HG03039 (cell line): ENCODE measurements at regions not wholly inside any gene's neighbourhood (a gene's known extent, or its start where the extent isn't known, plus 50 kb on each side); places are given as distances from the start of the nearest gene placed in this dataset.

Experiments used
- ATAC-seq: cut with Tn5 transposase; IDR thresholded peaks from one replicate; pipeline ENCODE4 v1.9.1; 2021; ENCODE audit warnings: mild to moderate bottlenecking, moderate library complexity; ENCODE audit not compliant: unreplicated experiment

DNA sequence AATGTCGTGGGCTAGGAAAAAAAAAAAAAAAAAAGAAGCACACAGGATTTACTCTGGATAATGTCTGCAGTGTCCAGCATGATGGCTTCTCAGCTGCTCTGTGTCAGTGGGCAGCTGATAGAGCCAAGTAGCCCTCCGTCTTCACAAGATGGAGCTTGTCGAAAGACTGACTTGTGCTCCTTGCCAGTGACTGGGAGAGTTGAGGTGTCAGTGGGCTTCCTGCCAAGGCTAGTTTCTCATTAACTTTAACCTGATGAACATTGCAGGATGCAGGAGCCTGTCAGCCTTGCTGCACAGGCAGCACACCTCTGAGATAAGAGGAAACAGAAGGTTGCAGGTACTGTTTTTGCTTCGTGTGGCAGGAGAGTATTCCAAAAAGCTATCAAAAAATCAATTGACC, 171.4 kb upstream of the SGCD start:
- no peak for ATAC-seq

DNA sequence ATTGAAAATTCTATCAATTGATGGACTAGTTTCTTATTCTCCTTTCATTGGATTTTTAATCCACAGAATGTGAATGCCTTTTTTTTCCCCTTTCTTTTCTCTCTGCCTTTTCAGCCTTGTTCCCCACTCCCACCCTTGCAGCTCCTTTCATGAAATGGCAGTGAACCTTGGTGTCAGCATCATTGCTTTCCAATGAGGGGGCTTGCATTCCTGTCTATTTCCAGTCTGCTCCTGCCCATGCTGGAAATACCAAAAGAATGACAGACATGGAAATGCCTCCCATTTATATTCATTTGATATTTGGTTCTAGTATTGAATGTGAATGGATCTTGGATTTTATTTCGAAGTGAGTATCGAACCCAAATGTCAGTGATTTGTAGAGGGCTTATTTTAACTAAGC, 162.7 kb upstream of the SGCD start:
- ATAC-seq = no peak

DNA sequence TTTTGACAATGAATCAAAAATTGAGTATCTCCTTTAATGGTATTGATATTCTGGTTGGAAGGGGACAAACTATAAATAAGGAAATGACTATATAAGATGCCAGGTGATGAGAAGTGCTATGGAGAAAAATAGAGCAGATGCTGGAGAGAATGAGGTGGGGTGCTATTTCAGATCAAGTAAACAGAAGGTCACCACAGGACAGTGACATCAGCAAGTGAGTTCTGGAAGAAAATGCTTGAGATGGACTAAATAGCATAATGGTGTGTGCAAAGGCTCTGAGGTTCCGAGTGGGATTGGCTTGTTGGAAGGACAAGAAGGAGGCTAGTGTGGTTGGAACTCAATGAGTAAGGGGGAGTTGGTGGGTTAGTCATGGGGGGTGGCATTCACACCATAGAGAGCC, 157.5 kb upstream of the SGCD start:
- no peak for ATAC-seq

DNA sequence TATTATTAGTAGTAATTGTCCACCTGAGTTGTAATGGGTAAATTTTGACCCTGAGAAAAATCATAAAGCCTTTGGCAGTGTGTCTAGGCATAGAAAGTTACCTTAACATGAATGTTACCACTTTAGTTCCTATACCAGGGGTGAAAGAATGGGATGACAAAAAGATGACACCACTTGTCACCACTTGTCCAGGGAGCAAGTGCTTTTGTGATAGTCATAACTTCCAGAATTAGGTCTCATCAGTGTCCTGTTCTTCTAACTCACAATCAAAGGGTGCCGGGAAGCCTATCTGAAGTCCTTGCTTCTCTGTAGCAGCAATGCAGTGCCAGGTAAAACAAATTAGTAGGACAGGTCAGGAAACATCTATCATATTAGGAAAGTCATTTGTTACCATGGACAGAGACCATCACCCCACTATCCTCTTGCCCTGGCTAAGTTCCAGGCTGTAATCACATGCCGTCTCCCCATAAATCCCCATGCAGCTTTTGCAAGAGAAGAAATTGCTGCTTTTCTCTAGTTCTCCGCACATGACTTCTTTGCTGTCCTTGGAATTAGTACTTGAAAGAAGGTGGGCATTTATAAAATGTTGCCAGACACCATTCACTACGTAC, 156.5 kb upstream of the SGCD start:
- ATAC-seq = no peak

DNA sequence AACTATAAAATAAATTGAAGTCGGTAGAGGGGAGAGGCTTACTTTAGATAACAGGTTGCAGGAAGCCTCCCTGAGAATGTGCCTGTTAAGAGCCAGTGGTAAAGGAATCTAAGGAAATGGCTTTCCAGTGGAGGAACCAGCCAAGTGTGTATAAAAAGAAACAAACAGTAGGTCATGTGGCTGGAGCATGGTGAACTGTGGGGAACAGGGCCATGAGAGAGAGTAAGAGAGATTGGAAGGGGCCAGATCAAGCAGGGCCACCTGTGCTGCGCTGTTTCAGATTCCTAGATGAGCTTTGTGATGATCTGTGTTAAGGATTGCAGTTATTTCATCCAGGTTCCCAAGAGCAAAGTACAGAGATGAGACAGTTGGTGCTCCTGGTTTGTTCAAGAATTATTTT, 152.7 kb upstream of the SGCD start:
- no peak for ATAC-seq

DNA sequence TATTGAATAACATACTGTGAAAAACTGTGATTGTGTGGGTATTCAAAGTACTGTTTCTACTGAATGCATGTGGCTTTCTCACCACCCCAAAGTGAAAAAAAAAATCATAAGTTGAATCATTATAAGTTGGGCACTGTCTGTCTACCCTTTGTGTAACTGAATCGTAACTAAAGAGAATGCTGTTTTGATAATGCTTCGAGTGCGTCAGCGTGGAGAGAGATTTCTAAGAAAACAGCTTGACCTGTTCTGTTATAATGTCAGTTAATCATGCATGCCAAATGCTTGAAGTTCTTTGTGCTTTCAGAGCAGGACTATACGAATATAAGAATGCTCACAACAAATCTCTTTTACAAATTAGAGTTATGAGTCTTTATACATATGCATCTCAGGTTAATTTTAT, 148.8 kb upstream of the SGCD start:
- ATAC-seq = no peak

DNA sequence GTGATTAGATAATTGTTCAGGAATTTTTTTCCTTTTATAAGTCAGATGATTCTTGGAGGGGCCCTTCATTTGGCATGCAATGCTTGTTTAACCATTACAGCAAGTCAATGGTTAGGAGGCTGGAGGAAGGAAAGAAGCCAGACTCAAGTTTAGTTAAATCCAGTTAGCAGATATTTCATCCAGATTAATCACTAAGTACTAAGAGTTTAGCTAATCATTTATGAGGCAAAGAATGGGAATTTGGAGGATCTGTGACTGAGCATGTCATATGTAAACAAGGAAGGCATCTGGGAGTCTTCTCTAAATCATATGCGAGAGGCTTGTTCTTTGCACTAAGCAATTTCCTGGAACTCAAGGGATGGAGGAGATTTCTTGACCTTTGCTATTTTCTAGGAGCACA, 145.3 kb upstream of the SGCD start:
- no peak for ATAC-seq

DNA sequence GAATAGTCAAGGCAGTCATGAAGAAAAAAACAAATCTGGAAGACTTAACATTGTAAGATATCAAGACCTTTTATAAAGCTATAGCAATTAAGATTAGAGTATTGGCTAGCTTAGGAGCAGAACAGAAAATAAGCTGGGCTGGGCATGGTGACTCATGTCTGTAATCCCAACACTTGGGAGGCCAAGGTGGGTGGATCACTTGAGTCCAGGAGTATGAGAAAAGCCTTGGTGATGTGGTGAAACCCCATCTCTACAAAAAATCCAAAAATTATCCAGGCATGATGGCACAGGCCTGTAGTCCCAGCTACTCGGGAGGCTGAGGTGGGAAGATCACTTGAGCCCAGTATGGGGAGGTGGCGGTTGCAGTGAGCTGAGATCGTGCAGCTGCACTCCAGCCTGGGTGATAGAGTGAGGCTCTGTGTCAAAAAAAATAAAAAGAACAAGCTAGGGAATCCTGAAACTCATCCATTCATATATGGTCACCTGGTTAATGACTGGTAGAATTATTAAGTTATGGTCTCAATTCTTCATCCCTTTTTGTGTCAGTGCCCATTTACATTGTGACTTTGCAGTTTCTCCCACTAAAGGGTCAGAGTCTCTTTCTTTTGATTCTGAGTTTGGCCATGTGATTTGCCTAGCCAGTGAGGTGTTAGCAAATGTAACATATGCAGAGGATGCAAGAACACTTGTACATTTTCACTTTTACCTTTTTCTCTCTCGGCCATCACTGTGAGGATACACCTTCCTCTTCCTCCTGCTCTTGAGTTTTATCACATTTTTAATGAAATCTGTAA, 144.6 kb upstream of the SGCD start:
- no peak for ATAC-seq

DNA sequence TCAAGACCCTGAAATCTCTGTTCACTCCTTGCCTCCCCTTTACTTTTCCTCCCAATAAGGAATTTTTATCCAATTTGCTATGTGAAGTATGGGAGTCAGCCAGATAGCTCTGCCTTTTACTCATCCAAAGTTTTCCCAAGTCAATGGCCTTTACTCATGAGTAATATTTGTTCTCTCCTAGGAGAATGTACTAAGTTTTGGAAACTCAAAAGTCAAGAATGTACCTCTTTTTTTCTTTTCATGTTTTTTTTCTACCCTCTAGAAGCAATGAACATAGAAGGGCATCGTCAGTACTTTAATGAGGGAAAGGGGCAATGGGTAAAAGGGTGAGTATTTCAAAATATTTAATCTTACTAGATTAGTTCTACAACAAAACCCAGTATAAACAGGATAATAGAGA, 140.2 kb upstream of the SGCD start:
- no peak for ATAC-seq

DNA sequence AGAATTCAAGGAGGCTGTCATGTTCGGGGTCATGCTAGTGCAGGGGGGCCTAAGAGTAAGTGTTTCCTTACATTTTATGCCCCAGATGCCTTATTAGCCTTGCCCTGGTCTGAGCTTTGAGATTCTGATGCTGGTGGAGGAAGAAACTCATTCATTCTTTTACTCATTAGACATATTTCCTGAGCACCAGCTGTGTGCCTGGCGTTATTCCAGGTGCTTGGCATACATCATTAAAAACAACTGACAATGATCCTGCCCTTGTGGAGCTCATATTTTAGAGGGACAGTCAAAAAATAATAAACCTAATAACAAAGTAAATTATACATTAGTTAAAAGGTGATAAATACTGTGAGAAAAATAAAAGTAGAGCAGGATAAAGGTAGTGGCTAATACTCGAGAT, 138.9 kb upstream of the SGCD start:
- no peak for ATAC-seq

DNA sequence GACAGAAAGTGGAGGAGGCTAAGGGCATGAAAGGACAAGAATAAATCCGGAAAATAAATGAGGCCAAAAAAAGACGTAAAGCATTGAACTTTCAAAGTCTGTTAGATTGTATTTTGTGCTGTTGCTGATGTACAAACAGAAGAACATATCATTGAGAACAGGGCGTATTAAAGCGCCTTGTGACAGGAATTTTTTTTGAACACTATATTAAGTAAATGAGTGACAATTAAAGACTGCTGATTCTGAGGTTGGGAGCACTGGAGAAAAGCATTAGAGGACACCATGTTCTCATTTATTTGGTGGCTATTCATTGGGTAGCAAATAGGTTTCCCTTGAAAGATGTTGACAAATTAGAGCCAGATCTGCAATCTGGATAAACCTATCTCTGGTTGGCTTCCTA, 137.3 kb upstream of the SGCD start:
- ATAC-seq = no peak

DNA sequence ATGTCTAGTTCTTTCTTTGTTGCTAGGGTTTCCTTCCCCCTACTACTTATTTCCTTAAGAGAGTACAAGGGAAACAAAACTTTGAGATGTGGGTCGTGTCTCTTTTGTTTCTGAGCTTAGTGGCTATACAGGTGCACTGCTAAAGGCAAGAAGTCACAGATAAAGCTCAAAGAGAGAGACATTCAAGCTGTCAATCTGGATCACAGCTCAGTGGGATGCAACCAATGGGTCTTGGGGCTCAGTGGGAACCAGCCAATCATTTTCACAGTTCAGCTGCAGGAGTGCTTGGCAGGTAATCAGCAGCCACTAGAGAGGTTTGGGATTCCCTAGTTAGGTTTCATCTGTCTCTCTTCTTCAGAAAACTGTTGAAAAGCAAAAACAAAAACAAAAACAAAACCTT, 135.4 kb upstream of the SGCD start:
- ATAC-seq = no peak

DNA sequence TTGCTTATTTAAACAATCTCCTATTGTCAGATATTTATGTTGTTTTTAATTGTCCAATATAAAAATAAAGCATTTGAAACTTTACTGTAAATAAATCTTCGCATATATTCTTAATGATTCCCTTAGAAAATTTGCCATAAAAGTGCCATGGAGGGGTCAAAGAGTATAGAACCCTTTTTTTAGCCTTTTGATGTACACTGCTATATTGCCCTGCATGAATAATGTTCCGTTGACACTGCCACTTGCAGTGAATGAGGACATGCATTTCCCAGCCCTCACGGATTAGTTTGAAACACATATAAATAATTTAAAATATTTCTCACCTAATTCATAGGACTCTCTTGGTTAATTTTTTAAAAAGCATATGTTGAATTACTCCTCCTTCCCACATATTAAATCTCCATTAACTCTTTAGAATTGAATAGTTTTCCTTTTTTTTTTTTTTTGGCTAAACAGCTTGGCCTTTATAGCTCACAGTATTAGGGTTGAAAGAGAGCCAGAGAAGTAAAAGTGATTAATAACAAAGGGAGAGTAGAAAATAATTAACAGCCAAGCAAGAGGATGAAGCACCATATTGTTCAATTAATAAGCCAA, 129.8 kb upstream of the SGCD start:
- ATAC-seq = no peak

DNA sequence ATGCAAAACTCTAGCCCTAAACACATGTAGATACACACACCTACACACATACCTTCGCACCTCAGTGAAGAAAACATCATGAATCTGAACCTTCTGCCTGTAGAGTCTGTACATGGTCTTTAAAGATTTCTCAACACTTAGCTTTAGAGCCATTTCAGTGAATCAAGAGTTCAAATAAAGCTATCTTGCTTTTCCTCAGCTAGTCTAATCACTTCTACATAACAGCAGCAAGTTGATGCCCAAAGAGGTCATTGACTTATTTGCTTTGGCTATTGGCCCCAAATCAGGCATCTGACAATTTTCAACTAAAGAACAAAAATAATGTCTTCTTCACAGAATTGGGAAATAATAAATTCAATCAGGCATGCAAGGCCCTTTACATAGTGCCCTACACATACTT, 127.9 kb upstream of the SGCD start:
- ATAC-seq = no peak

DNA sequence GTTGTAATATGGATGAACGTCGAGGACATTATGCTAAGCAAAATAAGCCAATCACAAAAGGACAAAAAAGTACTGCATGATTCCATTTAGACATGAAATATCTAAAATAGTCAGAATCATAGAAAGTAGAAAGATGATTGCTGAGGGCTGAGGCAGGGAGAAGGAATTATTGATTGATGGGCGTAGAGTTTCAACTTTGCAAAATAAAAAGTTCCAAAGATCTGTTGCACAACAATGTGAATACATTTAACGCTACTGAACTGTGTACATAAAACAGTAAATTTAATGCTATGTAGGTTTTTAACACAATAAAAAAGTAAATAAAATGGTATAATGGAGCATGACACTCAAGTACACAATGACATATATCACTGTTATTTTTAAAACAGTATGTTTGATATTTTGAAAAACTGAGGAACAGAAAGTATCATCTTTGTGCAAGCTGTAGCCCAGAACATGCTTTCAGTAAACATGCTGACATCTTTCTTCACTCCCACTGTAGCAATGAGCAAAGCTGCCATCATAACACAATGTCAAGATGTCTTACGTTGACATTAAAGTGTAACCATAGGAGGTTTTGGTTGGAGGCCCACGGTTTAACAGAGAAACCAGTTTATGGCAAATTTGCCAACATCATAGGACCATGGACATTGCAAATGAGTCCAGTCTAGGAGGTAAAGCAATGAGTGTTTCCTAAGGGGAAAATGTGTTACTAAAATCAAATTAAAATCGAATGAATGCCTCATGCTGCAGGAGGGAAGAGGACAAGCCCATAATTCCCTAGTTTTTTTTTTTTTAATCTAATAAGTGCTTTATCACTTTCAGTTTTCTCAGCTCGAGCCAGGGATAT, 125.8 kb upstream of the SGCD start:
- ATAC-seq = no peak

DNA sequence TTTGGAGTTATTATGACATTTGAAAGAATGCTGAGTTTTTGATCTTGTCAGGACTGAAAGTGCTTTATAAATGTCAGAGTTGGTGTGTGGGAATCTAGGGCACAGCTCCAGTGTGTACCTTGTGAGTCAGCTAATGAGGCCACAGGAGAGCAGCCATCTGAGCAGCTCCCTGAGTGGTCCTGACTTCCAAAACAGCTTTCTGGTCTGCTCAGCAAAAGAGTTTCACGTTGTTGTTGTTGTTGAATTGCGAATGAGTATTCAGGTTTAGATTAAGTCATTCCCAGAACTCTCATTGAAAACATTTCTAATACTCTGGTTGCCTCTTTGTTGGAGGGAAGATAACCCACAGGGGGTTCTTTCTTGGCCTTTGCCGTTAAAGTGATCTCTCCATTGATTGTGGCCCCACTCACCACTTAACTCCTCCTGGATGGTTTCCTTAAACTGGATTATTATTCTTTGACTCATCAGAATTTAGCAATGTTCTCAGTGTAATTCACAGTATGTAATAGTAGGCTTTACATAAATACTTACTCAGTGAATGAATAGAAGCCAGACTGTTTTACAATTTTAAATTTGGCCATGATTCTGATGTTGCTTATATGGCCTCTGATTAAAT, 125.1 kb upstream of the SGCD start:
- no peak for ATAC-seq

DNA sequence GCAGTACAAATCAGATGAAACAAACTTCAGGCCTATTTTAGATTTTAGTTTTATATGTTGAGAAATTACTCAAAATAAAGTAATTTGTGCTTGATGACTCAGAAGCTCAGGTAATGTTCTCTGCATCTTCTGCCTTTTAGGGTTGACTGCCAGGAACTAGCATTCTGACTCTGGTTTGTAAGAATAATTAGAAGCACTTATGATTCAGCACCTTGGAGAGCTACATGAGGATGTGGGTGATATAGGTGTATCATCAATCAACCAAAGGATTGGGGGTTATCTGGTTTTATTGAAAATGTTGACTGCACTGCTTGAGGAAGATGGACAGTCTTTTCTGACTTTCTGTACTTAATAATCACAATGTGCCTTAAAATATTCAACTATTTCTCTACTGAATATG, 118.7 kb upstream of the SGCD start:
- no peak for ATAC-seq

DNA sequence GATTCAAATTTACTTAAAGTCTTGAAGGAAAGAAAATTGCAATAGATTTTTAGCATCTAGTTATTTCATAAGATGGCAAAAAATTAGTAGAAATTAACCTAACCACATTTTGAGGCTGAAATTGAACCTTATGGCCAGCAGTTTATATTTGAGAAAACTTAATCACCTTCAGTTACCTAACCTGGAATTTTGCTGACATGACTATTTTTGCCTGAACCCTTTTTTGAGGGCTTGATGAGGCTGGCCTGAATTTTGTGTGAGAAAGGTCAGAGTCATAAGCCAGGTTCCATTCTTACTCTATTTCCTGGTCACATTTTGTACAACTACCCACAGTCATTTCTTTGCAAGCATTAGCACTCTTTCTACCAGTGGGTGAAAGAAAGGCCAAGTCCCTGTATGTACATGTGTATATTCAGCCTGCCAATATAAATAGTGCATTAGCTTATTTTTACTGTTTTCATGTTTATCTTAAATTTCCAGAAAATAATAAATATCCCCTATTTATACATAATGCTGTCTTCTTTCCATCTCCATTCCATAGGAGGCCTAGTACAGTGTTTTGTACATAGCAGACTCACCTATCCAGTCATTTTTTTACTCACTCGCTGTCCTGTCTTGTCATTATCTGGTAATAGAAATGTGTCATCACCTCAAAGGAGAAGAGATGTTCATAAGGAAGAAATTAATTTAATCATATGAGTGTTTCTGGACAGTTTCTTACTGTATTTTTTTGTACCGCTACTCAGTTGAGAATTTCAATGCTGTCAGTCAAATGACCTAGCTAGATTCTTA, 108.4 kb upstream of the SGCD start:
- no peak for ATAC-seq

DNA sequence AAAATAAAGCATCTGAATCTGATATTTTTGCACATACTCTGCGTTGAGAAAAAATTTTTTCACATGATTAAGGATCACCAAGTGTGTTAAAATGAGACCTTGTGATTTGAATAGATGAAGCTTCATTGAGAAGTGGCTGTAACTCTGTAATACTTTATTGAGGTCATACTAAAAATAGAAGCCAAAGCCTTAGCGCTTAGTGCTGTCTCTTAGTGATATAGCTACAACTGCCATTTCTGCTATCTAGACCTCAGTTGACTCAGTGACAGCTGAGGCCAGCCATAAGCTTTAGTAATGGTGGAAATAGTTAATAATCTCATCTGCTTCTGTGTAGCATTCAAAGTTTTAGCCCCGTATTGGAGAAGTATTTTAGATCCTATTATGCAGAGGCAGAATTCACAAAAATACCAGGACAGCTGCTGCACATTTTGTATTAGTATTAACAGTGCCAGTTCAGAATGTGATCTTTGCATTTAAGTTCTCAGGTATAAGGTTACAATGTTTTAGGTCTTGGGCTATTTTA, 107.4 kb upstream of the SGCD start:
- ATAC-seq = no peak

DNA sequence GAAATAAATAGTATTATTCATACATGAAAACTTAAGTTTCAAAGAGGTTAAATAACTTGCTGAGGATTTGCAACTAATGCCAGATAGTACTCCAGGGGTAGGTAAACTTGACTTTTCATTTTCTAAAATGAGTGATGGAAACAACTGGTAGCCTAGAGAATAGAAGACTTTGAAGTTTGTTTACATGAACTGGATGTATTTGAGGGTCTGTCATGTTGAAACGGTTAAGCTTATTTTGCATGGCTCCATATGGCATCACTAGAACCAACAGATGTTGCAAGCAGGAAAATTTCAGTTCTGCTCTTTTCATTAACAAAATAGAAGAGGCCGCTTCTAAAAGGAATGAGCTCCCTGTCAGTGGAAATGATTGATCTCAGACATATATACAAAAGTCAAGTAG, 105.1 kb upstream of the SGCD start:
- ATAC-seq = no peak
